ENCODE measurements at regions not wholly inside any gene's neighbourhood (a gene's known extent, or its start where the extent isn't known, plus 50 kb on each side); places are given as distances from the start of the nearest gene placed in this dataset.

DNA sequence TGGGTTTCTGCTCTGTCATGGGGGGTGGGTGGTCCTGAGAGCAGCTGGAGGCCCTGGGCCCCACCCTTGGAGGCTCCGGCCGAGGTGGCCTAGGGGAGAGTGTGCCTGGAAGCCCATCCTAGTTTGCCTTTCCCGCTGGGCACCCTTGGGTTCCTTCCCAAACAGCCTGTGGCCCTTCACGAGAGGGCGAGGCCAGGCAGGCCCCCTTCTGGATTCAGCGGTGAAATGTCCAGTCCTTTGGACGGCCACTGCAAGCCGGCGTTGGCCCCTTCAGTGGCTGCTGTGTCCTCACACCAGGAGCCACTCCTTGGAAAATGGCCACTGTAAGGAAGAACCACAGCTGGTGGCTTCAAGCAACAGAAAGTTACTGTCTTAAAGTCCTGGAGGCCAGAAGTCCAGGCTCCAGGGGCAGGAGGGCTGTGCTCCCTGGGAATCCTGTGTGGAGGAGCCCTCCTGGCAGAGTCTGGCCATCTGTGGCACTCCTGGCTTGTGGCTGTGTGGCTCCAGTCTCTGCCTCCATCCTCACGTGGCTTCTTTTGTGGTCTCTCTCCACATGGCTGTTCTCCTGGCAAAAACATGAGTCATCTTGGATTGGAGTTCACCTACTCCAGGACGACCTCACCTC lies 854.1 kb downstream of the TBC1D22A start:
- no peak for TF ChIP-seq RAD21 (IDR thresholded peaks at IDR 0.05; ENCODE audit: low read length)
- TF ChIP-seq, protein P1, sequence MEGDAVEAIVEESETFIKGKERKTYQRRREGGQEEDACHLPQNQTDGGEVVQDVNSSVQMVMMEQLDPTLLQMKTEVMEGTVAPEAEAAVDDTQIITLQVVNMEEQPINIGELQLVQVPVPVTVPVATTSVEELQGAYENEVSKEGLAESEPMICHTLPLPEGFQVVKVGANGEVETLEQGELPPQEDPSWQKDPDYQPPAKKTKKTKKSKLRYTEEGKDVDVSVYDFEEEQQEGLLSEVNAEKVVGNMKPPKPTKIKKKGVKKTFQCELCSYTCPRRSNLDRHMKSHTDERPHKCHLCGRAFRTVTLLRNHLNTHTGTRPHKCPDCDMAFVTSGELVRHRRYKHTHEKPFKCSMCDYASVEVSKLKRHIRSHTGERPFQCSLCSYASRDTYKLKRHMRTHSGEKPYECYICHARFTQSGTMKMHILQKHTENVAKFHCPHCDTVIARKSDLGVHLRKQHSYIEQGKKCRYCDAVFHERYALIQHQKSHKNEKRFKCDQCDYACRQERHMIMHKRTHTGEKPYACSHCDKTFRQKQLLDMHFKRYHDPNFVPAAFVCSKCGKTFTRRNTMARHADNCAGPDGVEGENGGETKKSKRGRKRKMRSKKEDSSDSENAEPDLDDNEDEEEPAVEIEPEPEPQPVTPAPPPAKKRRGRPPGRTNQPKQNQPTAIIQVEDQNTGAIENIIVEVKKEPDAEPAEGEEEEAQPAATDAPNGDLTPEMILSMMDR (conservative IDR thresholded peaks at IDR 0.05; ENCODE audit: low read depth, low read length), result no peak
- TF ChIP-seq POLR2A (IDR thresholded peaks at IDR 0.05; ENCODE audit: low read depth, low read length), result no peak

Measured in IMR-90 (cell line).